Uterus (tissue), 2 donors: ENCODE measurements at regions not wholly inside any gene's neighbourhood (a gene's known extent, or its start where the extent isn't known, plus 50 kb on each side); places are given as distances from the start of the nearest gene placed in this dataset.

Experiments used
- POLR2A ChIP-seq, 2 donors: fragments of 450-650 bp; IDR thresholded peaks; one replicate each; pipeline ENCODE4 v1.6.1; 2016; ENCODE audit warnings: antibody characterized with exemption in 2 of 2, mild to moderate bottlenecking in 1 of 2, moderate library complexity in 1 of 2
- TF ChIP-seq, protein P1 (sequence below), 4 experiments: fragments of 200-600 bp in 2 of 4; fragments of 450-650 bp in 2 of 4; sonication (generic) in 2 of 4; IDR thresholded peaks; one replicate each; pipeline ENCODE4 v1.5.1; 2016 to 2019; ENCODE audit warnings: antibody characterized with exemption in 4 of 4, mild to moderate bottlenecking in 2 of 4, moderate library complexity in 1 of 4

DNA sequence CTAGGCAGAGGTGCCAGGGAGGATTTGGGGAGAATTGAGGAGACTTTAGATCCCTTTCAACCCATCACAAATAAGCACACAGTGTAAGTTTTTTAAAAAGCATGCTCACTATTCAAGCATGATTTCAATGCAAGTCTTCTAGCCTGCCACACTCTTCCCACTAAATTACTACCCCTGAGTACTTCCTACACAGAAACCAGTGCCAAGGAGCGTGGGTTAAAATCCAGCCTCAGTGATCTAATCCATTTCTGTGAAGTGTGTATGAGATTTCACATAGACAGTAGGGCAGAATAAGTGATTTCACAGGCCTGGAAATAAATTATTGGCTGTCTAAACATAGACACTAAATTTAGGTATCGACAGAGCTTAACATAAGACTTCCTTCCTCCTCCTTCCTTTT lies 142.9 kb upstream of the ATP1B1 start:
- TF ChIP-seq POLR2A (IDR thresholded peaks at IDR 0.05), result no peak
- TF ChIP-seq, protein P1, sequence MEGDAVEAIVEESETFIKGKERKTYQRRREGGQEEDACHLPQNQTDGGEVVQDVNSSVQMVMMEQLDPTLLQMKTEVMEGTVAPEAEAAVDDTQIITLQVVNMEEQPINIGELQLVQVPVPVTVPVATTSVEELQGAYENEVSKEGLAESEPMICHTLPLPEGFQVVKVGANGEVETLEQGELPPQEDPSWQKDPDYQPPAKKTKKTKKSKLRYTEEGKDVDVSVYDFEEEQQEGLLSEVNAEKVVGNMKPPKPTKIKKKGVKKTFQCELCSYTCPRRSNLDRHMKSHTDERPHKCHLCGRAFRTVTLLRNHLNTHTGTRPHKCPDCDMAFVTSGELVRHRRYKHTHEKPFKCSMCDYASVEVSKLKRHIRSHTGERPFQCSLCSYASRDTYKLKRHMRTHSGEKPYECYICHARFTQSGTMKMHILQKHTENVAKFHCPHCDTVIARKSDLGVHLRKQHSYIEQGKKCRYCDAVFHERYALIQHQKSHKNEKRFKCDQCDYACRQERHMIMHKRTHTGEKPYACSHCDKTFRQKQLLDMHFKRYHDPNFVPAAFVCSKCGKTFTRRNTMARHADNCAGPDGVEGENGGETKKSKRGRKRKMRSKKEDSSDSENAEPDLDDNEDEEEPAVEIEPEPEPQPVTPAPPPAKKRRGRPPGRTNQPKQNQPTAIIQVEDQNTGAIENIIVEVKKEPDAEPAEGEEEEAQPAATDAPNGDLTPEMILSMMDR (IDR thresholded peaks at IDR 0.05), result no peak
